NCI-H2227 (cell line): ENCODE measurements at regions not wholly inside any gene's neighbourhood (a gene's known extent, or its start where the extent isn't known, plus 50 kb on each side); places are given as distances from the start of the nearest gene placed in this dataset.

ENCODE experiments used
- DNase-seq: peaks from one replicate; lab custom pipeline; 2025; ENCODE audit not compliant: unreplicated experiment; lab: John Stamatoyannopoulos, UW

DNA sequence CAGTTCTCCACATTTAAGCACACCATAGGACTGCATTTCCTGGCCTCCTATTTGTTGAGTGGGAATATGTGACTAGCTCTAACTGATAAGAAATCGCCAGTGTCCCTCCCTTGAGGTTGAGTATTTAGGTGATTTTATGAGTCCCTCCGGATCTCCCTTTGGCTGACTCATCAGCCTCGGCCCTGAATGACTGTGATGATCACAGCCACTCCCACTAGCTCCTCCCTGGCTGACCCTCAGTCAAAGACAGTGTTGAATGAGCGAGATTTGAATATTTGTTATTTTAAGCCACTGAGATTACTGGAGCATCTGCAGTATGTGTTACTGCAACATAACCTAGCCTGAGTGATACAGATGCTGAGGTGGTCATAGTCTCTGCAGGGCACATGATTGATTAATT lies 515.3 kb downstream of the EPHB1 start:
- peak; percentile 23 for DNase-seq

GRCh38 chr3:135311699-135312098 lies 516.6 kb downstream of the EPHB1 start:
- DNase-seq, result no peak

DNA sequence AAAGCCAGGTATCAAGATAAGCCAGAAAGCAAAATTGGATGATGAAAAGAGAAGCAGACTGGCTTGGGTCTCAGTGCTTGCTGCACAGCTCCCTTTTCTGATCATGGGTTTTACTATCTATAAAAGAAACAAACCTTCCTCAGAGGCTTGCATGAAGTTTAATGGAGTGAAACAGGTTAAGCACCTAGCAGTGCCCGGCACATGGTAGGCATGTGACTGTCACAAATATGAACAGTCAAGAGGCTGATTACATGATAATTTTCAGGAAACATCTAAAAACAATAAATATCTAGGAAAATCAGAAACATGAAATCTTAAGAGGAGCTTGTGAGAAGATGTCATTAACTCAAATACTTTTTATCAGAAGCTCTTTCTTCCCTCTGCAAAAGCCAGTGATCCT lies 519.2 kb downstream of the EPHB1 start:
- no peak for DNase-seq

- DNase-seq, result no peak
Observed at GRCh38 chr3:135324301-135324700, 529.2 kb downstream of the EPHB1 start.

DNA sequence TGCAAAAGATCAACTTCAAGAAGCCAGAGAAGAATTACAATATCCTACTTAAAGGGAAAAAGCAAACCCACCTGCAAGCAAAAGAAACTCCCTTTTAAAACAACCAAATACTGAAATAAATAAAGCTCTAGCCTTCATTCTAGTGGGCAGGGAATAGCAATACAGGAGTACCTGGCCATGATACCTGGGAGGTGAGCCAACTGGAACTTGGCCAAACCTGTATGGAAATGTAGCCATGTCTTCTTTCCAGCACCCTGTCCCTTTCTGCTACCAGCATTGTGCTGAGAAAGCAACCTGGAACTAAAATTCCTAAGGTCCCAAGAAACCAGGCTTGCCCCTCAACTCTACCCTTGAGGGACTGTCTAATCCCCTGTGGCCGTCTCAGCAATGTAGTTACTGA lies 530.0 kb downstream of the EPHB1 start:
- no peak for DNase-seq

GRCh38 chr3:135325726-135326235 lies 530.7 kb downstream of the EPHB1 start:
- peak; percentile 57 for DNase-seq

GRCh38 chr3:135326851-135327250 lies 531.8 kb downstream of the EPHB1 start:
- DNase-seq, result no peak

DNA sequence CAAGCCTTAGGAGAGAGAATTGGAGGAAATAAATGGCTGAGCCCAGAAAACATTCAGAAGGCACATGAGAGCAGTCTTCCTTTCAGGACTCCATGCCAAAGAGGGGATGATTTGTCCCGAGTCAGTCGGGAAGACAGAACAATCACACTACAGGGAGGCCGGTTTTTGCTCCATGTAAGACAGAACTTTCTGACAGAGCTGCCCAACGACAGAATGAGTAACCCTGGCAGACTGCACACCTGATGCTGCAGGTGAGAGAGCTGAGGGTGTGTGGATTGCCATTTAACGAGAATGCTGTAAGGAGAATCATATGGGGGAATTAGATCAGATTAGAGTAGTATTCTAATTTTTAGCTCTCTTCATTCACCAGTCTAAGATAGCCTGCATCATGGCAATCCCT lies 533.0 kb downstream of the EPHB1 start:
- DNase-seq, result no peak

DNA sequence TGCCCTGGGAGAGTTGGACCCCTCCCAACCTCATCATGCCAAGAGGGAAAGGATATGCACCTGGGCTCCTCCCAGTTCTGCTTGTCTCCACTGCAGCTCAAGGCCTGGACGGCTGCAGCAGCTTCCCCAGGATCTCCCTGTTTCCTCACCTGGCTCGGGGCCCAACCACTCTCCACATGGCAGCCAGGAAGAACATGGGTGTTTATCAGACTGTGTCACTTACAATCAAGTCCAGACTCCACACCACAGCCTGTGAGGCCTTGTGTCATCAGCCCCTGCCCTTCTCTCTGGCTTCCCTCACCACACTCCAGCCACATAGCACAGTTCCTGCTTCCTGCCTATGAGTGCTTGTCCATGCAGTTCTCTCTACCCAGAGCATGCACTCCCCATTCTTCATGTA lies 534.4 kb downstream of the EPHB1 start:
- no peak for DNase-seq

DNA sequence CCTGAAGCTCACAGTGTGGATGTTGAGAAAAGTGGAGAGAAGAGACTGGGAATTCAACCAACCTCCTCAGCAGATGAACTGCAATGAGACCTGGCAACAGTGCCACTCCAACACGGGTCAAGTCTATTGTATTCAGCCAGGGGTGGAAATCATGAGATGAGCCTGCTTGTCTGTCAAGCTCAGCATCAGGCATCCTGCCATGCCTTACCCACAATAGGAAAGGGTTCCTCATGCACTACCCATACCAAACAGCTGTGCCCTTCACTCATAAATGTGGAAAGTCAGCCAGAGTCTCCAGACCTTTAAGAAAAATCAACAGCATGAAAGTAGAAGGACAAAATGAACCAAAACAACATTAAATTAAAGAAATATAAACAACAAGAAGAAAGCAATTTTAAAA lies 542.1 kb downstream of the EPHB1 start:
- DNase-seq, result no peak

- DNase-seq, result no peak
Observed at GRCh38 chr3:135348690-135349089, 553.6 kb downstream of the EPHB1 start.

- no peak for DNase-seq
Observed at GRCh38 chr3:135349254-135349948, 554.3 kb downstream of the EPHB1 start.

DNA sequence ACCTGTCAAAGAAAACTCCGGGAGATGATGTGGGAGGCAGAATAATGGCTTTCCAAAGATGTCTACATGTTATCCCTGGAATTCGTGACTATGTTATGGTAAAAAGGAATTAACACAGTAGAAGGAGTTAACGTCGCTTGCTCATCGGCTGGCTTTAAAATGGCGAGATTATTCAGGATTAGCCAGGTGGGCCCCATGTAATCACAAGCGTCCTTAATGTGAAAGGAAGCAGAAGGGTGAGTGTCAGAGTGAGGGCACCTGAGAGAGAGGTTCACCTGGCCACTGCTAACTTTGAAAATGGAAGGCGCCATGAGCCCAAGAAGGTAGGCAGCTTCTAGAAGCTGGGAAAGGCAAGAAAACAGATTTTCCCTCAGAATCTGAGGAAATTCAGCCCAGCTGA lies 557.2 kb downstream of the EPHB1 start:
- DNase-seq, result no peak

- no peak for DNase-seq
Observed at GRCh38 chr3:135362889-135363288, 567.8 kb downstream of the EPHB1 start.

- DNase-seq, result no peak
Observed at GRCh38 chr3:135364676-135365075, 569.6 kb downstream of the EPHB1 start.

- no peak for DNase-seq
Observed at GRCh38 chr3:135366816-135367215, 571.8 kb downstream of the EPHB1 start.

GRCh38 chr3:135368316-135368715 lies 573.3 kb downstream of the EPHB1 start:
- DNase-seq, result no peak

- DNase-seq, result no peak
Observed at GRCh38 chr3:135368781-135369180, 573.7 kb downstream of the EPHB1 start.

DNA sequence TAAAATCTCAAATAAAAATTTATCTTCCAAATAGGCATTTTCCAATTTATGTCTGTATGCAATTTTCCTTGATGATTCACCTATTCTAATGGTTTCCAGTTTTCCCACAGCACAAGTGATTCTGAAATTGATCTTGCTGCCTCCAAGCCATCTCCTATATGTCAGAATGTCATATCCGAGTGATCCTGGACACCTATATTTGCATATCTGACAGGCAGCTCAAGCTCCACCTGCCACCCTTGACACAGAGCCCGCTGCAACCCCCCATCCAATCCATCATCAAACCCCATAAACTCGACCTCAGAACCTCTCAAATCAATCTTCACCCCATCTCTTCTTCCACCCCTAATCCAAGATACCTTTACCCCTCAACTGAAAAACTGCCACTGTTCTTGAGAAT lies 579.5 kb downstream of the EPHB1 start:
- no peak for DNase-seq

GRCh38 chr3:135382188-135382587 lies 583.3 kb upstream of the PPP2R3A start:
- no peak for DNase-seq

- DNase-seq, result no peak
Observed at GRCh38 chr3:135382621-135383020, 582.9 kb upstream of the PPP2R3A start.

DNA sequence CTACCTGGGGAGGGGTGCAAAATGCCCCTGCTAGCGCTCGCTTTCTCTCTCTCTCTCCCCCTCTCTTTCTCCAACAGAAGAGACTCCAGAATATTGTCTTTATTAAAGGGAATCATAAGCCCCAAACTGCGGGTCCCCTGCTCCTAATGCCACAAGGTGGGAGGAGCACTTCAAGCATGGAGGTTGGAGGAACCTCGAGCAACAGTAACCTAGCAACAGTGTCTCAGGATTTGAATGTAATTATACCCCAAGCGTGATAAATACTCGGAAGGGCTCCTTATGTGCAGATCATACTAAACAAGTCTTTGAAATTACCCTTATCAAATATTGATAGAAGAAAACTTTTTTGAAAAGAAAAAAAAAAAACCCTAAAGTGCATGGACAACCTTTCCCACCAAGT lies 582.2 kb upstream of the PPP2R3A start:
- DNase-seq, result peak; percentile 12

- DNase-seq, result no peak
Observed at GRCh38 chr3:135392151-135392550, 573.4 kb upstream of the PPP2R3A start.
